ENCODE measurements at regions not wholly inside any gene's neighbourhood (a gene's known extent, or its start where the extent isn't known, plus 50 kb on each side); places are given as distances from the start of the nearest gene placed in this dataset.

- H3K27me3 ChIP-seq (ENCODE audit: control insufficient read depth in 3 of 3, insufficient read depth in 3 of 3, low read length in 3 of 3): peaks cover 0 to 3% (median 0%) of the 10 kb centered on the region in 3 donors
- no peak overlapping the region for H3K4me3 ChIP-seq (ENCODE audit: low read depth in 1 of 3, low read length in 3 of 3)
- H3K9me3 ChIP-seq (ENCODE audit: control insufficient read depth in 2 of 2, insufficient read depth in 1 of 2, low read depth in 1 of 2, low read length in 1 of 2): no peaks in the 10 kb centered on the region
- no peak for DNase-seq
- H3K36me3 ChIP-seq (ENCODE audit: control insufficient read depth in 3 of 3, insufficient read depth in 2 of 3, low read depth in 1 of 3, low read length in 3 of 3): no peaks in the 10 kb centered on the region
- WGBS, 3 donors: 65 to 73% (median 66%) methylated on average over 10 of the region's 10 CpGs
- FAIRE-seq: no peak
- H3K27ac ChIP-seq (ENCODE audit: low read depth in 1 of 3, low read length in 2 of 3): no peak overlapping the region
- no peaks in the 10 kb centered on the region for H3K4me1 ChIP-seq (ENCODE audit: control insufficient read depth in 3 of 3, insufficient read depth in 2 of 3, low read depth in 1 of 3, low read length in 2 of 3)
These were observed 124.5 kb upstream of the TMEM45B start for GRCh38 chr11:129691142-129691541.

- DNase-seq: peak in 1 of 2 donors; percentile 28
- FAIRE-seq: no peak
- Histone ChIP-seq H3K9me3 (ENCODE audit: control insufficient read depth in 2 of 2, insufficient read depth in 1 of 2, low read depth in 1 of 2, low read length in 1 of 2) (no peaks in the 10 kb centered on the region), H3K36me3 (ENCODE audit: control insufficient read depth in 3 of 3, insufficient read depth in 2 of 3, low read depth in 1 of 3, low read length in 3 of 3) (no peaks in the 10 kb centered on the region), H3K4me3 (ENCODE audit: low read depth in 1 of 3, low read length in 3 of 3) (no peak overlapping the region), H3K27me3 (ENCODE audit: control insufficient read depth in 3 of 3, insufficient read depth in 3 of 3, low read length in 3 of 3) (peaks cover 0 to 3% (median 0%) of the 10 kb centered on the region in 3 donors), H3K27ac (ENCODE audit: low read depth in 1 of 3, low read length in 2 of 3) (no peak overlapping the region), H3K4me1 (ENCODE audit: control insufficient read depth in 3 of 3, insufficient read depth in 2 of 3, low read depth in 1 of 3, low read length in 2 of 3) (no peaks in the 10 kb centered on the region)
- 57 to 74% (median 62%) methylated on average over 10 of the region's 10 CpGs for WGBS, 3 donors
These were observed 121.1 kb upstream of the TMEM45B start for GRCh38 chr11:129694538-129694937.

GRCh38 chr11:129694966-129695365 is 120.7 kb upstream of the TMEM45B start:
- H3K4me1 ChIP-seq (ENCODE audit: control insufficient read depth in 3 of 3, insufficient read depth in 2 of 3, low read depth in 1 of 3, low read length in 2 of 3): no peaks in the 10 kb centered on the region
- DNase-seq (no peak), FAIRE-seq (no peak)
- H3K27me3 ChIP-seq (ENCODE audit: control insufficient read depth in 3 of 3, insufficient read depth in 3 of 3, low read length in 3 of 3): peaks cover 0 to 3% (median 0%) of the 10 kb centered on the region in 3 donors
- no peaks in the 10 kb centered on the region for H3K36me3 ChIP-seq (ENCODE audit: control insufficient read depth in 3 of 3, insufficient read depth in 2 of 3, low read depth in 1 of 3, low read length in 3 of 3)
- no peaks in the 10 kb centered on the region for H3K9me3 ChIP-seq (ENCODE audit: control insufficient read depth in 2 of 2, insufficient read depth in 1 of 2, low read depth in 1 of 2, low read length in 1 of 2)
- H3K27ac ChIP-seq (ENCODE audit: low read depth in 1 of 3, low read length in 2 of 3): no peak overlapping the region
- WGBS, 3 donors: 74 to 81% (median 76%) methylated on average over 10 of the region's 10 CpGs
- H3K4me3 ChIP-seq (ENCODE audit: low read depth in 1 of 3, low read length in 3 of 3): no peak overlapping the region

GRCh38 chr11:129695571-129696308 is 119.9 kb upstream of the TMEM45B start:
- H3K27ac ChIP-seq (ENCODE audit: low read depth in 1 of 3, low read length in 2 of 3): peak overlapping the region in 1 of 3 donors; percentile 32
- 3 to 7% (median 4%) methylated on average over 22 to 25 of the region's 25 CpGs for WGBS, 3 donors
- H3K36me3 ChIP-seq (ENCODE audit: control insufficient read depth in 3 of 3, insufficient read depth in 2 of 3, low read depth in 1 of 3, low read length in 3 of 3): no peaks in the 10 kb centered on the region
- no peaks in the 10 kb centered on the region for H3K9me3 ChIP-seq (ENCODE audit: control insufficient read depth in 2 of 2, insufficient read depth in 1 of 2, low read depth in 1 of 2, low read length in 1 of 2)
- H3K4me3 ChIP-seq (ENCODE audit: low read depth in 1 of 3, low read length in 3 of 3): peak overlapping the region in 2 of 3 donors; percentile 12 to 44
- peaks cover 0 to 2% (median 0%) of the 10 kb centered on the region in 3 donors for H3K27me3 ChIP-seq (ENCODE audit: control insufficient read depth in 3 of 3, insufficient read depth in 3 of 3, low read length in 3 of 3)
- FAIRE-seq (no peak), DNase-seq (peak; percentile 84 to 88)
- no peaks in the 10 kb centered on the region for H3K4me1 ChIP-seq (ENCODE audit: control insufficient read depth in 3 of 3, insufficient read depth in 2 of 3, low read depth in 1 of 3, low read length in 2 of 3)

GRCh38 chr11:129696309-129696989 is 119.2 kb upstream of the TMEM45B start:
- Histone ChIP-seq H3K9me3 (ENCODE audit: control insufficient read depth in 2 of 2, insufficient read depth in 1 of 2, low read depth in 1 of 2, low read length in 1 of 2) (no peaks in the 10 kb centered on the region), H3K27ac (ENCODE audit: low read depth in 1 of 3, low read length in 2 of 3) (no peak overlapping the region), H3K4me1 (ENCODE audit: control insufficient read depth in 3 of 3, insufficient read depth in 2 of 3, low read depth in 1 of 3, low read length in 2 of 3) (no peaks in the 10 kb centered on the region), H3K4me3 (ENCODE audit: low read depth in 1 of 3, low read length in 3 of 3) (no peak overlapping the region), H3K36me3 (ENCODE audit: control insufficient read depth in 3 of 3, insufficient read depth in 2 of 3, low read depth in 1 of 3, low read length in 3 of 3) (no peaks in the 10 kb centered on the region), H3K27me3 (ENCODE audit: control insufficient read depth in 3 of 3, insufficient read depth in 3 of 3, low read length in 3 of 3) (peaks cover 0 to 2% (median 0%) of the 10 kb centered on the region in 3 donors)
- DNase-seq: no peak
- WGBS, 3 donors: 61 to 69% (median 65%) methylated on average over 13 of the region's 13 CpGs
- FAIRE-seq: no peak

GRCh38 chr11:129698212-129698611 is 117.4 kb upstream of the TMEM45B start:
- 57 to 80% (median 71%) methylated on average over 1 of the region's 1 CpG for WGBS, 3 donors

GRCh38 chr11:129699711-129700304 is 115.8 kb upstream of the TMEM45B start:
- Histone ChIP-seq H3K27me3 (ENCODE audit: control insufficient read depth in 3 of 3, insufficient read depth in 3 of 3, low read length in 3 of 3) (peaks cover 0 to 2% (median 0%) of the 10 kb centered on the region in 3 donors), H3K9me3 (ENCODE audit: control insufficient read depth in 2 of 2, insufficient read depth in 1 of 2, low read depth in 1 of 2, low read length in 1 of 2) (no peaks in the 10 kb centered on the region), H3K36me3 (ENCODE audit: control insufficient read depth in 3 of 3, insufficient read depth in 2 of 3, low read depth in 1 of 3, low read length in 3 of 3) (no peaks in the 10 kb centered on the region), H3K4me3 (ENCODE audit: low read depth in 1 of 3, low read length in 3 of 3) (no peak overlapping the region), H3K27ac (ENCODE audit: low read depth in 1 of 3, low read length in 2 of 3) (no peak overlapping the region), H3K4me1 (ENCODE audit: control insufficient read depth in 3 of 3, insufficient read depth in 2 of 3, low read depth in 1 of 3, low read length in 2 of 3) (peaks cover 0 to 5% (median 0%) of the 10 kb centered on the region in 3 donors)
- FAIRE-seq (no peak), DNase-seq (no peak)
- WGBS, 3 donors: 81 to 85% (median 83%) methylated on average over 14 of the region's 14 CpGs

More at GRCh38 chr11:129698212-129698611, 117.4 kb upstream of the TMEM45B start:
- no peaks in the 10 kb centered on the region for H3K9me3 ChIP-seq (ENCODE audit: control insufficient read depth in 2 of 2, insufficient read depth in 1 of 2, low read depth in 1 of 2, low read length in 1 of 2)
- H3K4me3 ChIP-seq (ENCODE audit: low read depth in 1 of 3, low read length in 3 of 3): no peak overlapping the region
- no peak for DNase-seq
- H3K27ac ChIP-seq (ENCODE audit: low read depth in 1 of 3, low read length in 2 of 3): no peak overlapping the region
- H3K27me3 ChIP-seq (ENCODE audit: control insufficient read depth in 3 of 3, insufficient read depth in 3 of 3, low read length in 3 of 3): peaks cover 0 to 2% (median 0%) of the 10 kb centered on the region in 3 donors
- H3K4me1 ChIP-seq (ENCODE audit: control insufficient read depth in 3 of 3, insufficient read depth in 2 of 3, low read depth in 1 of 3, low read length in 2 of 3): no peaks in the 10 kb centered on the region
- H3K36me3 ChIP-seq (ENCODE audit: control insufficient read depth in 3 of 3, insufficient read depth in 2 of 3, low read depth in 1 of 3, low read length in 3 of 3): no peaks in the 10 kb centered on the region
- FAIRE-seq: no peak

GRCh38 chr11:129700701-129701100 is 114.9 kb upstream of the TMEM45B start:
- WGBS, 3 donors: 81 to 98% (median 91%) methylated on average over 3 of the region's 3 CpGs
- FAIRE-seq: no peak
- H3K27ac ChIP-seq (ENCODE audit: low read depth in 1 of 3, low read length in 2 of 3): no peak overlapping the region
- H3K9me3 ChIP-seq (ENCODE audit: control insufficient read depth in 2 of 2, insufficient read depth in 1 of 2, low read depth in 1 of 2, low read length in 1 of 2): no peaks in the 10 kb centered on the region
- H3K27me3 ChIP-seq (ENCODE audit: control insufficient read depth in 3 of 3, insufficient read depth in 3 of 3, low read length in 3 of 3): peaks cover 0 to 2% (median 0%) of the 10 kb centered on the region in 3 donors
- no peaks in the 10 kb centered on the region for H3K36me3 ChIP-seq (ENCODE audit: control insufficient read depth in 3 of 3, insufficient read depth in 2 of 3, low read depth in 1 of 3, low read length in 3 of 3)
- peaks cover 0 to 5% (median 0%) of the 10 kb centered on the region in 3 donors for H3K4me1 ChIP-seq (ENCODE audit: control insufficient read depth in 3 of 3, insufficient read depth in 2 of 3, low read depth in 1 of 3, low read length in 2 of 3)
- no peak for DNase-seq
- H3K4me3 ChIP-seq (ENCODE audit: low read depth in 1 of 3, low read length in 3 of 3): no peak overlapping the region
